Smooth muscle cell (in vitro differentiated cells): ENCODE measurements at regions not wholly inside any gene's neighbourhood (a gene's known extent, or its start where the extent isn't known, plus 50 kb on each side); places are given as distances from the start of the nearest gene placed in this dataset.

Source experiments
- DNase-seq: peaks from one replicate; lab custom pipeline; 2025; ENCODE audit not compliant: unreplicated experiment; lab: John Stamatoyannopoulos, UW
- H2AFZ ChIP-seq: fragments of 200-600 bp; sonication (generic); 2 replicates; pipeline ENCODE4 v1.6.0; 2016; ENCODE audit warnings: antibody characterized with exemption, low read depth, mild to moderate bottlenecking
- H3F3A ChIP-seq: fragments of 200-600 bp; sonication (generic); 2 replicates; pipeline ENCODE4 v1.6.0; 2017; ENCODE audit warnings: antibody characterized with exemption, low read depth
- H3K27ac ChIP-seq: fragments of 200-600 bp; sonication (generic); 2 replicates; pipeline ENCODE4 v1.5.1; 2016; ENCODE audit warnings: low read depth, mild to moderate bottlenecking
- H3K27me3 ChIP-seq: fragments of 200-600 bp; sonication (generic); 2 replicates; pipeline ENCODE4 v1.6.1; 2016; ENCODE audit warnings: low read depth, mild to moderate bottlenecking
- H3K36me3 ChIP-seq: fragments of 200-600 bp; sonication (generic); 2 replicates; pipeline ENCODE4 v1.5.1; 2016; ENCODE audit warnings: low read depth
- H3K4me1 ChIP-seq: fragments of 200-600 bp; sonication (generic); 2 replicates; pipeline ENCODE4 v1.5.1; 2016; ENCODE audit warnings: low read depth
- H3K4me2 ChIP-seq: fragments of 200-600 bp; sonication (generic); 2 replicates; pipeline ENCODE4 v1.6.0; 2016; ENCODE audit warnings: mild to moderate bottlenecking
- H3K4me3 ChIP-seq: fragments of 200-600 bp; sonication (generic); 2 replicates; pipeline ENCODE4 v1.5.1; 2016; ENCODE audit warnings: mild to moderate bottlenecking
- H3K79me2 ChIP-seq: fragments of 200-600 bp; sonication (generic); 2 replicates; pipeline ENCODE4 v1.6.0; 2016; ENCODE audit warnings: low read depth, mild to moderate bottlenecking
- H3K9ac ChIP-seq: fragments of 200-600 bp; sonication (generic); 2 replicates; pipeline ENCODE4 v1.6.0; 2016; ENCODE audit warnings: low read depth
- H3K9me3 ChIP-seq: fragments of 200-600 bp; sonication (generic); replicated peaks from 2 replicates; pipeline ENCODE4 v1.5.1; 2016; ENCODE audit warnings: low read depth
- H4K20me1 ChIP-seq: fragments of 200-600 bp; sonication (generic); 2 replicates; pipeline ENCODE4 v1.6.0; 2016; ENCODE audit warnings: low read depth
- CTCF ChIP-seq: fragments of 200-600 bp; sonication (generic); IDR thresholded peaks from 2 replicates; pipeline ENCODE4 v1.5.1; 2017; ENCODE audit warnings: borderline replicate concordance, mild to moderate bottlenecking, antibody characterized with exemption; ENCODE audit not compliant: insufficient read depth, poor library complexity, severe bottlenecking
- WGBS: methylation state at CpG from one replicate; pipeline ENCODE4 v1.1.7; 2016; ENCODE audit warnings: low lambda C conversion rate; 5-methylcytosine and 5-hydroxymethylcytosine counted together

- Histone ChIP-seq H3K36me3 (no peaks in the 10 kb centered on the region), H3K4me2 (no peak overlapping the region)
- 80% methylated on average over 7 of the region's 7 CpGs for WGBS
Measured at GRCh38 chr3:102114264-102114979, 265.1 kb downstream of the NFKBIZ start.

GRCh38 chr3:102122527-102122926, 273.2 kb downstream of the NFKBIZ start:
- DNase-seq: no peak
- Histone ChIP-seq H3K9ac (no peak overlapping the region), H3K4me1 (no peaks in the 10 kb centered on the region), H3K36me3 (peaks cover 5% of the 10 kb centered on the region), H3K4me3 (no peak overlapping the region), H4K20me1 (no peaks in the 10 kb centered on the region), H3K9me3 (peaks cover 4% of the 10 kb centered on the region), H3K27me3 (no peaks in the 10 kb centered on the region), H2AFZ (no peak overlapping the region), H3K27ac (no peak overlapping the region), H3K79me2 (no peaks in the 10 kb centered on the region), H3K4me2 (no peak overlapping the region), H3F3A (no peaks in the 10 kb centered on the region)
- TF ChIP-seq CTCF: no peak

More at GRCh38 chr3:102114264-102114979, 265.1 kb downstream of the NFKBIZ start:
- H3F3A ChIP-seq: no peaks in the 10 kb centered on the region
- no peaks in the 10 kb centered on the region for H3K4me1 ChIP-seq
- no peaks in the 10 kb centered on the region for H3K79me2 ChIP-seq
- TF ChIP-seq CTCF: no peak
- no peaks in the 10 kb centered on the region for H3K27me3 ChIP-seq
- no peaks in the 10 kb centered on the region for H3K9me3 ChIP-seq
- no peak overlapping the region for H2AFZ ChIP-seq
- H3K27ac ChIP-seq: peak overlapping the region; percentile 83
- no peak overlapping the region for H3K4me3 ChIP-seq
- no peak for DNase-seq
- no peaks in the 10 kb centered on the region for H4K20me1 ChIP-seq
- no peak overlapping the region for H3K9ac ChIP-seq

- Histone ChIP-seq H3K27ac (no peak overlapping the region), H3K27me3 (no peaks in the 10 kb centered on the region), H3K36me3 (peaks cover 5% of the 10 kb centered on the region), H3F3A (no peaks in the 10 kb centered on the region), H3K9me3 (peaks cover 4% of the 10 kb centered on the region), H3K79me2 (no peaks in the 10 kb centered on the region), H2AFZ (no peak overlapping the region), H4K20me1 (no peaks in the 10 kb centered on the region), H3K4me2 (no peak overlapping the region), H3K4me1 (no peaks in the 10 kb centered on the region), H3K9ac (no peak overlapping the region), H3K4me3 (no peak overlapping the region)
- 94% methylated on average over 2 of the region's 2 CpGs for WGBS
- no peak for TF ChIP-seq CTCF
- no peak for DNase-seq
Measured at GRCh38 chr3:102123590-102124190, 274.4 kb downstream of the NFKBIZ start.

GRCh38 chr3:102124282-102124681, 275.0 kb downstream of the NFKBIZ start:
- Histone ChIP-seq H3K27ac (no peak overlapping the region), H3K4me2 (no peak overlapping the region)

More at GRCh38 chr3:102124282-102124681, 275.0 kb downstream of the NFKBIZ start:
- Histone ChIP-seq H3K27me3 (no peaks in the 10 kb centered on the region), H3K9ac (no peak overlapping the region), H3F3A (no peaks in the 10 kb centered on the region), H4K20me1 (no peaks in the 10 kb centered on the region), H3K4me3 (no peak overlapping the region), H2AFZ (no peak overlapping the region), H3K36me3 (peaks cover 5% of the 10 kb centered on the region), H3K9me3 (peaks cover 4% of the 10 kb centered on the region), H3K79me2 (no peaks in the 10 kb centered on the region), H3K4me1 (no peaks in the 10 kb centered on the region)
- TF ChIP-seq CTCF: no peak
- 94% methylated on average over 2 of the region's 2 CpGs for WGBS
- no peak for DNase-seq
